ENCODE measurements at regions not wholly inside any gene's neighbourhood (a gene's known extent, or its start where the extent isn't known, plus 50 kb on each side); places are given as distances from the start of the nearest gene placed in this dataset.

- TF ChIP-seq CTCF (IDR thresholded peaks at IDR 0.05; ENCODE audit: insufficient read depth, low read length, poor library complexity, severe bottlenecking) (no peak), EZH2phosphoT487 (conservative IDR thresholded peaks at IDR 0.05; ENCODE audit: low read length) (no peak)
These were observed 410.1 kb downstream of the SHANK2 start for GRCh38 chr11:70842256-70842655.
